ENCODE measurements at regions not wholly inside any gene's neighbourhood (a gene's known extent, or its start where the extent isn't known, plus 50 kb on each side); places are given as distances from the start of the nearest gene placed in this dataset.
"Not testable (repeated sequence)": the region's sequence is repeated elsewhere in the genome, so short reads cannot be mapped to it uniquely, and the experiment has no call there.

- Histone ChIP-seq H3K4me3 (ENCODE audit: low read length) (peak overlapping the region; percentile 65), H3K9me3 (ENCODE audit: insufficient read depth, low read length) (0 out of 2 replicates have a peak, but pooled peaks cover 8% of the 10 kb centered on the region), H3K9ac (ENCODE audit: low read length) (peak overlapping the region; percentile 70), H3K79me2 (ENCODE audit: low read length) (no peaks in the 10 kb centered on the region), H3K36me3 (replicated peaks; ENCODE audit: low read depth, low read length) (peaks cover 22% of the 10 kb centered on the region), H3K4me1 (ENCODE audit: low read length) (peaks cover 53% of the 10 kb centered on the region), H3K27me3 (ENCODE audit: low read depth, low read length) (no peaks in the 10 kb centered on the region), H2AFZ (ENCODE audit: low read depth, low read length) (no peak overlapping the region), H3K27ac (ENCODE audit: low read length) (peak overlapping the region; percentile 91), H4K20me1 (ENCODE audit: insufficient read depth, low read length) (no peaks in the 10 kb centered on the region), H3K4me2 (ENCODE audit: low read length) (peak overlapping the region; percentile 78)
- TF ChIP-seq, protein P1, sequence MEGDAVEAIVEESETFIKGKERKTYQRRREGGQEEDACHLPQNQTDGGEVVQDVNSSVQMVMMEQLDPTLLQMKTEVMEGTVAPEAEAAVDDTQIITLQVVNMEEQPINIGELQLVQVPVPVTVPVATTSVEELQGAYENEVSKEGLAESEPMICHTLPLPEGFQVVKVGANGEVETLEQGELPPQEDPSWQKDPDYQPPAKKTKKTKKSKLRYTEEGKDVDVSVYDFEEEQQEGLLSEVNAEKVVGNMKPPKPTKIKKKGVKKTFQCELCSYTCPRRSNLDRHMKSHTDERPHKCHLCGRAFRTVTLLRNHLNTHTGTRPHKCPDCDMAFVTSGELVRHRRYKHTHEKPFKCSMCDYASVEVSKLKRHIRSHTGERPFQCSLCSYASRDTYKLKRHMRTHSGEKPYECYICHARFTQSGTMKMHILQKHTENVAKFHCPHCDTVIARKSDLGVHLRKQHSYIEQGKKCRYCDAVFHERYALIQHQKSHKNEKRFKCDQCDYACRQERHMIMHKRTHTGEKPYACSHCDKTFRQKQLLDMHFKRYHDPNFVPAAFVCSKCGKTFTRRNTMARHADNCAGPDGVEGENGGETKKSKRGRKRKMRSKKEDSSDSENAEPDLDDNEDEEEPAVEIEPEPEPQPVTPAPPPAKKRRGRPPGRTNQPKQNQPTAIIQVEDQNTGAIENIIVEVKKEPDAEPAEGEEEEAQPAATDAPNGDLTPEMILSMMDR (IDR thresholded peaks at IDR 0.05; ENCODE audit: low read depth, low read length), result no peak
- TF ChIP-seq EZH2phosphoT487 (IDR thresholded peaks at IDR 0.05; ENCODE audit: low read depth), result no peak
Observed at GRCh38 chr5:39657943-39658342, 233.2 kb upstream of the DAB2 start.

GRCh38 chr5:39656600-39656999 lies 231.8 kb upstream of the DAB2 start:
- peaks cover 44% of the 10 kb centered on the region for H3K4me1 ChIP-seq (ENCODE audit: low read length)
- TF ChIP-seq, protein P1 (IDR thresholded peaks at IDR 0.05; ENCODE audit: low read depth, low read length), result no peak
- TF ChIP-seq EZH2phosphoT487 (IDR thresholded peaks at IDR 0.05; ENCODE audit: low read depth), result no peak
- H3K9me3 ChIP-seq (ENCODE audit: insufficient read depth, low read length), result 0 out of 2 replicates have a peak, but pooled peaks cover 8% of the 10 kb centered on the region
- H3K36me3 ChIP-seq (replicated peaks; ENCODE audit: low read depth, low read length), result peaks cover 22% of the 10 kb centered on the region
- H3K9ac ChIP-seq (ENCODE audit: low read length), result peak overlapping the region; percentile 70
- no peaks in the 10 kb centered on the region for H4K20me1 ChIP-seq (ENCODE audit: insufficient read depth, low read length)
- no peak overlapping the region for H2AFZ ChIP-seq (ENCODE audit: low read depth, low read length)
- peak overlapping the region; percentile 78 for H3K4me2 ChIP-seq (ENCODE audit: low read length)
- H3K27ac ChIP-seq (ENCODE audit: low read length), result peak overlapping the region; percentile 91
- no peak overlapping the region; the same call in 1 of the 2 replicates for H3K4me3 ChIP-seq (ENCODE audit: low read length)
- no peaks in the 10 kb centered on the region for H3K79me2 ChIP-seq (ENCODE audit: low read length)
- H3K27me3 ChIP-seq (ENCODE audit: low read depth, low read length), result no peaks in the 10 kb centered on the region

- Histone ChIP-seq H3K4me2 (ENCODE audit: low read length) (no peak overlapping the region), H3K27me3 (ENCODE audit: low read depth, low read length) (no peaks in the 10 kb centered on the region), H3K4me3 (ENCODE audit: low read length) (no peak overlapping the region), H3K79me2 (ENCODE audit: low read length) (no peaks in the 10 kb centered on the region), H3K9ac (ENCODE audit: low read length) (no peak overlapping the region), H2AFZ (ENCODE audit: low read depth, low read length) (no peak overlapping the region), H4K20me1 (ENCODE audit: insufficient read depth, low read length) (no peaks in the 10 kb centered on the region), H3K36me3 (replicated peaks; ENCODE audit: low read depth, low read length) (peaks cover 10% of the 10 kb centered on the region), H3K27ac (ENCODE audit: low read length) (no peak overlapping the region), H3K4me1 (ENCODE audit: low read length) (peaks cover 46% of the 10 kb centered on the region), H3K9me3 (ENCODE audit: insufficient read depth, low read length) (0 out of 2 replicates have a peak, but pooled peaks cover 8% of the 10 kb centered on the region)
- TF ChIP-seq EZH2phosphoT487 (IDR thresholded peaks at IDR 0.05; ENCODE audit: low read depth), result no peak
- TF ChIP-seq, protein P1 (IDR thresholded peaks at IDR 0.05; ENCODE audit: low read depth, low read length), result no peak
Observed at GRCh38 chr5:39654715-39655114, 229.9 kb upstream of the DAB2 start.

DNA sequence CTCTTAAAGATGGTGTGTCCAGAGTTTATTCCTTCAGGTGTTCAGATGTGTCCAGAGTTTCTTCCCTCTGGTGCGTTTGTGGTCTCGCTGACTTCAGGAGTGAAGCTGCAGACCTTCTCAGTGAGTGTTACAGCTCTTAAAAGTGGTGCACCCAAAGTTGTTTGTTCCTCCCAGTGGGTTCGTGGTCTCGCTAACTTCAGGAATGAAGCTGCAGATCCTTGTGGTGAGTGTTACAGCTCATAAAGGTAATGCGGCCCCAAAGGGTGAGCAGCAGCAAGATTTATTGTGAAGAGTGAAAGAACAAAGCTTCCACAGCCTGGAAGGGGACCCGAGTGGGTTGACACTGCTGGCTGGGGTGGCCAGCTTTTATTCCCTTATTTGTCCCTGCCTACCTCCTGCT lies 227.7 kb upstream of the DAB2 start:
- H3K9me3 ChIP-seq (ENCODE audit: insufficient read depth, low read length); H3K9ac ChIP-seq (ENCODE audit: low read length); H3K36me3 ChIP-seq (replicated peaks; ENCODE audit: low read depth, low read length); H2AFZ ChIP-seq (ENCODE audit: low read depth, low read length); H4K20me1 ChIP-seq (ENCODE audit: insufficient read depth, low read length); H3K4me2 ChIP-seq (ENCODE audit: low read length); H3K27ac ChIP-seq (ENCODE audit: low read length); H3K79me2 ChIP-seq (ENCODE audit: low read length); H3K27me3 ChIP-seq (ENCODE audit: low read depth, low read length); H3K4me3 ChIP-seq (ENCODE audit: low read length): not testable (repeated sequence)
- peaks cover 48% of the 10 kb centered on the region for H3K4me1 ChIP-seq (ENCODE audit: low read length)

DNA sequence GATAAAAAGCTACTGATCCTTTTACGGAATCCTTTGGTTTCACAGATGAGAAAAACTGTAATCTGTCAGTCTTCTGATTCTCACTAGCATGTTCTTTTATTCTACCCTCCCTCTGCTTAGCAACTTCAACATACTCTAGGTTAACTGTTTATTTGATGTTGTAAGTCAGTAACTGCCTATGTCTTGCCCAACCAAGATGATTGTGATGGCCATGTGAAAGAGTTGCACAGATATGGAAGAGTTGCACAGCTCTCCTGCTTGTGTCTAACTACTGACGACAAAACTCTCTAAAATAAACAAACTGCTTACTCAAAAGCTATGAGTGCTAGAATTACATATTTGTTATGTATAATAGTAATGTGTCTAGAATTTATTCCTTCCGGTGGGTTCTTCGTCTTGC lies 227.3 kb upstream of the DAB2 start:
- TF ChIP-seq EZH2phosphoT487 (IDR thresholded peaks at IDR 0.05; ENCODE audit: low read depth), result no peak
- TF ChIP-seq, protein P1 (IDR thresholded peaks at IDR 0.05; ENCODE audit: low read depth, low read length), result no peak
- Histone ChIP-seq H3K27ac (ENCODE audit: low read length) (no peak overlapping the region), H4K20me1 (ENCODE audit: insufficient read depth, low read length) (no peaks in the 10 kb centered on the region), H3K27me3 (ENCODE audit: low read depth, low read length) (no peaks in the 10 kb centered on the region), H3K9ac (ENCODE audit: low read length) (no peak overlapping the region), H3K36me3 (replicated peaks; ENCODE audit: low read depth, low read length) (no peaks in the 10 kb centered on the region), H2AFZ (ENCODE audit: low read depth, low read length) (no peak overlapping the region), H3K4me3 (ENCODE audit: low read length) (no peak overlapping the region), H3K79me2 (ENCODE audit: low read length) (no peaks in the 10 kb centered on the region), H3K9me3 (ENCODE audit: insufficient read depth, low read length) (no peaks in the 10 kb centered on the region), H3K4me2 (ENCODE audit: low read length) (no peak overlapping the region), H3K4me1 (ENCODE audit: low read length) (peaks cover 44% of the 10 kb centered on the region)

All from OCI-LY3 (cell line).